Mucosa of gallbladder (tissue), 1 donor: ENCODE measurements at regions not wholly inside any gene's neighbourhood (a gene's known extent, or its start where the extent isn't known, plus 50 kb on each side); places are given as distances from the start of the nearest gene placed in this dataset.
"Not testable (repeated sequence)": the region's sequence is repeated elsewhere in the genome, so short reads cannot be mapped to it uniquely, and the experiment has no call there.

Source experiments
- DNase-seq: peaks from one replicate; pipeline ENCODE4 v3.0.0-alpha.2; 2020; ENCODE audit warnings: low spot score
- donor health status: DM: no; HTN: no; CAD: no.

GRCh38 chr12:46884362-46884761, 58.6 kb upstream of the SLC38A4 start:
- no peak for DNase-seq

- no peak for DNase-seq
These were observed 60.8 kb upstream of the SLC38A4 start for GRCh38 chr12:46886541-46887041.

GRCh38 chr12:46887870-46888269, 62.1 kb upstream of the SLC38A4 start:
- no peak for DNase-seq

GRCh38 chr12:46888568-46888967, 62.8 kb upstream of the SLC38A4 start:
- no peak for DNase-seq

- no peak for DNase-seq
These were observed 65.5 kb upstream of the SLC38A4 start for GRCh38 chr12:46891306-46891705.

- no peak for DNase-seq
These were observed 66.4 kb upstream of the SLC38A4 start for GRCh38 chr12:46892034-46892705.

- no peak for DNase-seq
These were observed 67.1 kb upstream of the SLC38A4 start for GRCh38 chr12:46892887-46893286.

GRCh38 chr12:46893434-46893833, 67.6 kb upstream of the SLC38A4 start:
- DNase-seq = no peak

GRCh38 chr12:46895726-46896125, 69.9 kb upstream of the SLC38A4 start:
- DNase-seq = no peak

GRCh38 chr12:46896680-46897079, 70.9 kb upstream of the SLC38A4 start:
- DNase-seq = no peak

GRCh38 chr12:46898152-46898931, 72.5 kb upstream of the SLC38A4 start:
- no peak for DNase-seq

GRCh38 chr12:46898989-46899388, 73.2 kb upstream of the SLC38A4 start:
- DNase-seq = no peak

GRCh38 chr12:46900734-46901463, 75.1 kb upstream of the SLC38A4 start:
- DNase-seq = no peak

- DNase-seq = no peak
These were observed 75.8 kb upstream of the SLC38A4 start for GRCh38 chr12:46901464-46902205.

GRCh38 chr12:46903058-46903457, 77.3 kb upstream of the SLC38A4 start:
- no peak for DNase-seq

GRCh38 chr12:46904406-46905238, 78.8 kb upstream of the SLC38A4 start:
- no peak for DNase-seq

GRCh38 chr12:46905239-46905627, 79.4 kb upstream of the SLC38A4 start:
- DNase-seq = not testable (repeated sequence)

- DNase-seq = no peak
These were observed 82.0 kb upstream of the SLC38A4 start for GRCh38 chr12:46907791-46908190.

- no peak for DNase-seq
These were observed 82.6 kb upstream of the SLC38A4 start for GRCh38 chr12:46908236-46908935.

GRCh38 chr12:46908936-46909635, 83.3 kb upstream of the SLC38A4 start:
- DNase-seq = no peak
